HG03521 (cell line): ENCODE measurements at regions not wholly inside any gene's neighbourhood (a gene's known extent, or its start where the extent isn't known, plus 50 kb on each side); places are given as distances from the start of the nearest gene placed in this dataset.

Experiments used
- ATAC-seq: cut with Tn5 transposase; IDR thresholded peaks from one replicate; pipeline ENCODE4 v1.9.1; 2021; ENCODE audit warnings: mild to moderate bottlenecking, moderate library complexity; ENCODE audit not compliant: unreplicated experiment

DNA sequence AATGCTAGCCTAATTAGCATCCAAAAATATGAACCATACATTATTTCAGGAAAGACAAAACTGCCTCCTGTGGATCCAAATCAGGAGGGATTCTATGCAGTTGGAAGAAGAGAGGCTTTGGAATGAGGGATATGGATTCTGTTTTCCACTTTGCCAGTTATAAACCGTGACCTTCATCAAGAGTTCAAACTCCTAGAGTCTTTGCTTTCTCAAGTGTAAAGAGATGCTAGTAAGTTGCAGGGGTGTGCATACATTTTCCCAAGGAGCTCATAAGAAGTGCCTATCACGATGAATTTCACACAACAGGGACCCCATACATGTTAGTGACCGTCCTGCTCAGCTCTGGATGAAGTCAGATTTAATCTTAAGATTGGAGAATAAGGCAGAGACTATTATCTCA lies 542.5 kb downstream of the SOX11 start:
- ATAC-seq: no peak

DNA sequence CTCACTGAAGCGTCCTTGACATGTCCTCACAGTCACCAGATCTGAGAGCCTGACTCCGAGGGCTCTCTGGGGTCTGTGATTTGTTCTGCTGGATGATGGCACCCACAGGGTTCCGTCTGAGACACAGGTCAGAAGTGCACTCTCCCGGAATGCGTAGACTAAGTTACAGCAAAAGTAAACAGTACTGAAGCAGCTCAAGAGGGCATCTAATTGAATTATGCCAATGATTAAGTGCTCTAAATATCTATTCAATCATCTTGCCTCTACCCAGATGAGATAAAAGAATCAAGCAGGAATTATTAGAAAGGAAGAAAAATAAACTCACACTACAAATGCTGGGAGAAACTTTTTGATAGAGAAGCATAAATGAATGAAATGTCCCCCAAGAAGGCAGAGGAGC lies 544.1 kb downstream of the SOX11 start:
- ATAC-seq: no peak

DNA sequence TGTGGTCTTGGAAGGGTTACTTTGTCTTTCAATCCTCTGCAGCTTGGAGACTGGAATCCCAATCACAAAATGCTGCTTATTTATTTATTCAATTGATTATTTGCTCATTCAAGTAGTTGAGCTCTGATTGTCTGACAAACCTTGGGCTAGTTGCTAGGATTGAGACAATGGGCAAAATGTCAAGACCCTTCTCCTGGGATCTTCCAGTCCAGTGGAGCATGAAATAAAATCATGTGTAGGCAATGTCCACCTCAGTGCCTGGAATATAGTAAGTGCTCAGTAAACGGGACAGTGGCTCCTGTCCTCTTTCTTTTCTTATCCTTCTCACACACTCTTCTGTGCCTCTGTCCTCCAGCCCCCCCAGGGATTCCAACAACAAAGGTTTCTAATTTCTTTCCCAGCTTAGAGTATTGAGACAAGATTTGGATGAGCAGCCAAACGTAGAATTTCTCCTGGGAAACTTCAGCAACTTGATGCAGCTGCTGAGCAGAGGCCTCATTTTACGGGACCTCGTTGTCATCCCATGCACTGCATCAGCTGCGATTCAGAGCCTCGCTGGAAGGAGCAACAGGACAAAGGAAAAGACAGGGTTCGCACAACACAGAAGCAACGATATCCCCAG lies 545.0 kb downstream of the SOX11 start:
- no peak for ATAC-seq

GRCh38 chr2:6249557-6249956 lies 557.4 kb downstream of the SOX11 start:
- no peak for ATAC-seq

DNA sequence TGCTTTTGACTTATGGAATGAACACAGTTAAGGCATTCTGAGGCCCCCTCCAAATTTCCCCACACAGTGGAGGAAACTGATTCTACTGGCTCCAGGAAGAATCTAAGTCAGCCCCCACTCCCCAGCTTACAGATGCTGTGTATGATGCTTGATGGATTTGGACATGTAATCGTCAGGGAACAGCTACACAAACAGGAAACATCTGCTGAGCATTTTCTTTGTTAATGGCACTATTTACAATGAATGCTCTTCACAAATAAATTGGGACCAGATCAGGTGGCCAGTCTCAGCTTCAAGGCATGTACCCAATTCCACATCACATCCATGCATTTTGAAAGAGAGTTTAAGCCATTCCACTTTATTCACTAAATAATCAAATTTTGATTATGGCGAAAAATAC lies 562.3 kb downstream of the SOX11 start:
- ATAC-seq: no peak

GRCh38 chr2:6264198-6264597 lies 572.0 kb downstream of the SOX11 start:
- ATAC-seq: no peak

DNA sequence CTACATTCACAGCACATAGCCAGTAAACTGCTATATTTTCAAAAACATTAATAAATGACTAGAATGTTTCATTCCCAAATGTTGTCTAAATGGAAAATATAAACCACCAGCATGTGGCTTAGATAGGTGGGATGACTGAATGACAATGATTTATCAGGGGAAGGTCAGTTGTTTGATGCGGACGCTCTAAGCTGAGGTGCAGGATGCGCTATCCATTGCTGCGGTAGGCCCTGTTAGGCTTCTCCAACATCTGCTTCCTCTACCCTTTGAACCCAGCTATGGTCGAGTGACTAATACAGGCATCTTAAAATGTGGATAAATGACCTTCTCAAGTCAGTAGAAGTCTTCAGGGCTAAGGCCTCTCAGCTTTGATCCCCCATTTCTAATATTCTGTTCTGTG lies 584.2 kb downstream of the CMPK2 start:
- no peak for ATAC-seq

DNA sequence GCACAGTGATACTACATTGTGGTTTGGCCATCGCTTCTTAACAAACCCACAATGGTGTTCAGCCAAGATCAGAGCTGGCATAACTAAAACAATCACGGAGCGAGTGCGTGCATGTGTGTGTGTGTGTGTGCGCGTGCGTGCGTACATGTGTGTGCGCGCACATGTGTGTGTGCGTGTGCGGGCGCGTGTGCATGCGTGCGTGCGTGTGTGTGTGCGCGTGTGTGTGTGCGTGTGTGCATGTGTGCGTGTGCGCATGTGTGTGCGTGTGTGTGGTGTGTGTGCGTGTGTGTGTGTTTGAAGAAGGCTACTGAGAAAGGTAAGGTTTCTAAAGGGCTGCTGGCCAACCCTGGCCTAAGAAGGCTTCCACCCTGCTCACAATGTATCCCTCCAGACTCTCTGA lies 582.4 kb downstream of the CMPK2 start:
- ATAC-seq: no peak

- no peak for ATAC-seq
Measured at GRCh38 chr2:6287406-6287805, 578.3 kb downstream of the CMPK2 start.

- ATAC-seq: no peak
Measured at GRCh38 chr2:6288791-6289190, 576.9 kb downstream of the CMPK2 start.

DNA sequence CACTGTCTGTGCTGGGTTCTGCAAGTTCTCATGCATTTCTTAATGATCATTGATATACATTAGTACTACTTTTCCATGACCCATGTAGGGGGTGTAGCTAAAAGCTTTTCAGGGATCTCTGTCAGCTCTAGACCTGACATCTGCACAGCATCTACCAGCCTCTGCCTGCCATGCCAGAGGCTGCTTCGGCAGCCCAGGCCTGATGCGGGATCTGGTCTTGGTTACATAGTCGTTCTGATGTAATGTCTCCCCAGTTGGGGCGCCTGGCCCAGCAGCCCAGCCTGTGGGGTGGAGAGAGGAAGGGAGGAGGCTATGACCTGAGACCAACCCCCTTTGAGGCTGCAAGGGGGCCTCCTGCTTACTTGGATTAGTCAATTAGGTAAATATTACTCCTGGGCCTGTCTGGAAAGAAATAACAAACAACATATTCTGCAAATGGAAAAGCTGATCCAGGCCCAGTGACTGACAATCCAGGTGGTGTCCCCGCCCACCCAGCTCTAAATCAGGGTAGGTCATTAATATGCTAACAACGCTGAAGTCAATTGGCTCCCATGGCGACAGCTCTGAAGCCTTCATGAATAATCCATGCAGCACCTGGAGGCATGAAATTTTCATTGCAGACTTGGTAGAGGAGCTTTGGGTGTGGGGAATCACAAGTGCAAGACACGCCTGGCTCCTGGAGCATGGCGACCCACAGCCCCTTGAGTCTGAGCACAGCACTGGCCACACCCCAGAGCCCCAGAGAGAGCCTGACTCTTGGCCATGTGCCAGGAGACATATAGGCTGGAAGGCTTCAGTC lies 575.3 kb downstream of the CMPK2 start:
- ATAC-seq: no peak

- ATAC-seq: no peak
Measured at GRCh38 chr2:6294791-6295190, 570.9 kb downstream of the CMPK2 start.

GRCh38 chr2:6297238-6297637 lies 568.5 kb downstream of the CMPK2 start:
- no peak for ATAC-seq

DNA sequence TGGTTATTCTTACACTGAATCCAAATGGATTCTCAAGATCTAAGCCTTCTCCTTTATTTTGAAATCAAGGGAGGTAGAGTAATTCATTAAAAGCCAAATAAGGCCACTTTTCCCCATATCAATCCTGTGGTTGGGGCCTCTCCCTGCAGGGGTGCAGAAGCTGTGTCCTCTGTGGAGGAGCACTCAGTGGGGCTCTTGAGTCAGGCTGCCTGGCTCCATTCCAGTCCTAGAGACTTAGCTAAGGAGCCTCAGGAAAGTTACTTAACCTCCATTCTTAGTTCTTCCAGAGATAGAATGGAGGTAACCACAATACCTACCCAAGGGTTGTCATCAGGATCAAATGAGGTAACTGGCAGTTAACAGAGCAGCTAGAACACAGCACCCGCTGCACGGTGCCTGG lies 564.3 kb downstream of the CMPK2 start:
- no peak for ATAC-seq

- no peak for ATAC-seq
Measured at GRCh38 chr2:6308986-6309385, 556.7 kb downstream of the CMPK2 start.

- ATAC-seq: no peak
Measured at GRCh38 chr2:6309415-6310255, 556.1 kb downstream of the CMPK2 start.

DNA sequence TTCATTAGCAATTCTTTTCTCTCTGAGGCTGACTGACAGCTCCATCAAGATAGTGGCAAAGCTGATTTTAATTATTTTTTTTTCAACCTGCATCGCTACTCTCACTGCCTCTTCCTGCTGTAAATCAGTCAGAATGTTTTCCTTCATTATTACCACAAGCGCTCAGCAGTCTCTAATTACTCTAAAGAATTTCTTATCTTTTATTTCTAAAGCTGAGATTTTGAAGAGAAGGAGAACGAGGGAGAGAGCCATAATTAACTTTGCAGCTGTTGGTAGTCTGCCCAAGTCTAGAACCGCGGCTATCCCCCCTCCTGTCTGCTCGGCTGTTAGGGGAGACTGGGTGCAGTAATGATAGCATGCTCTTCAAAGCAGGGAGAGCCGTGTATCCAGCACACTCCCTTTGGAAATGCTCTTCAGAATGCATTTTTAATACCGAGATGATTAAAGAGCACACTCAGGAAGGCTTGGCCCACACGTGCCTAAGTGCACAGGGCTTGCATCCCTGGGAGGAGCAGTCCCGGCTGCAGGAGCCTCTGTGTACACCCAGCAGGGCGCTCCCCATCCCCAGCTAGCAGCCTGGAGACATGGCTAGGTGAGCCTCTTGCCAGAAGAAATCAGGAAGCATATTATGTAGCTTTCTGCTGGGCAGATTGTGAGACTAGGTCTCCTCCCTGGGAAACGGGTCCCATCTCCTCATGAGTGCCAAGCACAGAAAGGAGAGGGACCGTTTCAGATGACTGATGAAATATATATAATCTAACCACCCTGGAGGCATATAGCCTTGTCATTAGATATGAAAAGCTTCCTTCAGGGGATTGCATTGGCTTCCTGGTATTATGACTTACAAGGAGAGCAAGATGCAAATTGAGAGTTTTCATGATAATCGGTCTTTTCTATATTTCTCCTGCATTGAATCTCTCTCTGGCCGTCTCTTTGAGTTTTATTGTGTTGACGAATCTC lies 555.2 kb downstream of the CMPK2 start:
- ATAC-seq: no peak

DNA sequence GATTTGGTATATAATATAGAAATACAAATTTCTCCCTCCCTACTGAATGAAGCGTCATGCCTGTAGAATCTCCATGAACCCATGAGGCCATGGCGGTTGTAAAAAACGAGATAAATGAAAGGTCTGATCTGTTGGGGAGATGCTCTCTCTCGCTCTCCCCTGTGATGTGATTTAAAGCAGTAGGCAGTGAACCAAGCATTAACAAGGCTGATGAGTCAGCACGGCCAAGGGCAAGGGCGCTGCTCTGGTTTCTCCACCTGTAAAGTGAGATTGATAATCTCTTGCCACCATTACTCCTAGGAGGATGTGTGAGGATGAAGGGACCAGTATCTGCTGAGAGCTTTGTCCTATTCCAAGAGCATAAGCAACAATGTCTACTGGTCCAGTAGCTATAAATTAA lies 553.3 kb downstream of the CMPK2 start:
- no peak for ATAC-seq

- no peak for ATAC-seq
Measured at GRCh38 chr2:6314218-6314960, 551.3 kb downstream of the CMPK2 start.

- no peak for ATAC-seq
Measured at GRCh38 chr2:6325616-6326015, 540.1 kb downstream of the CMPK2 start.
